Head of caudate nucleus (tissue), 42 donors: ENCODE measurements at regions not wholly inside any gene's neighbourhood (a gene's known extent, or its start where the extent isn't known, plus 50 kb on each side); places are given as distances from the start of the nearest gene placed in this dataset.

Source experiments
- DNase-seq, 42 donors: peaks; one replicate each; pipeline versions ENCODE4 v3.0.0 to v3.0.0-alpha.2; 2020 to 2021; ENCODE audit warnings: mixed read lengths in 7 of 42
- intact Hi-C: fragments of 100-400 bp; cut with DNase I; formaldehyde crosslinking; loops from one replicate; pipeline ENCODE4 v1.15.0; 2022

DNA sequence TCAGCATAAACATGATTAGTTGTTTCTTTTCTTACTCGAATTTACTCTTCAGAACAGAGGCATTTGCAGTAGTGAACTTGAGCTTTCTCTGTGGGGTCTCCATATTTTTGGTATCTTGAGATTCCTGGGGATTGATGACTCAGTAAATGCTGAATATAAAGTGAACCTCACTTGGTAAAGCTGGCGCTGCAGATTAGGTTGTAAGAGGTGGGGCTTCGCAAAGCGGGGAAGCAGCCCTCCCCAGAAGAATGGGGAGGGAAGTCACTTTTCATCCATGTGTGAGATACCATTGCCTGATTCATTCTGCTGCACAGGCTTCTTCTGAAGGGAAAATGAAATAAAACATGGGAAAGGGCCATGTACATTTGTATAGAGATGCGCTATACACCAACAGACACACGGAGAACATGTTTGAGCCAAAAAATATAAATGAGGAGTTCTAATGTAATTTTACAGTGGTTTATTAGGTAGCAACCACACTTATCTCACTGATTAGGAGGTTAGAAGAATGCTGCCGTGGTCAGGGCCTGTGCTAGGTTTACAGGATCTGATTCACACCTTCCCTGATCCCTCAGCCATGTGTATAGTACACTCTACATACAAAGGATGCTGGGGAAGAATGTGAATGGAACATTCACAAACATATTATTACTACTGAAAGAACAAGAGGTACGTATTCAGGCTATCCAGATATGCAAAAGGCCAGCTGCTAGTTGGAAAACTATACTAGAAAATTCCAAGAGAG, 63.5 kb downstream of the DNTTIP2 start:
- intact Hi-C loops: loop anchor here (10.0 kb wide), 1 partner anchor 381 kb away; no protein-coding TSS in a partner anchor
- DNase-seq: peak in 19 of 42 donors; percentile 9 to 59 (median 20)

DNA sequence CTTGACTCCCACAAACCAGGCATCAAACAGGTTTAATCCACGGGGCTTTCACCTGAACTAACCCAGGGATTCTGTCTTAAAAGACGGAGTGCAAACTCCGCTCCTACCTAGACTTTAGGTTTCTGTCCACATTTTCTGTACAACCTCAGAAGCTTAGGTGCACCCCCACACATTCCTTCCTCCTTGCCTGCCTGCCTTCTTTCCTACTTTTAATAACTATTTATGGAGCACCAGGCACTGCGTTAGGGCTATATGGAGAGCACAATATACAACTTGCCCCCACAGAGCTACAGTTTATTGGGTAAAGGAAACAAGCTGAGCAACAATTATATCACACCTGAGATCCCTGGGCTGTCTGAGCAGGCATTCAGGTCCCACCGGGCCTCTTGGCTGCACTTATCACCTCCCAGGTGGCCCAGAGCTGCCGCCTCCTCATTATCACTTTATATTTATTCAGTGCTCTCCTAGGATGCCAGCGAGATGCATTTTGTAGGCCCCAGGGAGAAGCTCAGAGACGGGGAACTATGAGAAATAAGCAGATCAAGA, 64.1 kb downstream of the DNTTIP2 start:
- DNase-seq: peak in 2 of 42 donors; percentile 10 to 20
- intact Hi-C loops: loop anchor here (10.0 kb wide), 1 partner anchor 380 kb away; no protein-coding TSS in a partner anchor

DNA sequence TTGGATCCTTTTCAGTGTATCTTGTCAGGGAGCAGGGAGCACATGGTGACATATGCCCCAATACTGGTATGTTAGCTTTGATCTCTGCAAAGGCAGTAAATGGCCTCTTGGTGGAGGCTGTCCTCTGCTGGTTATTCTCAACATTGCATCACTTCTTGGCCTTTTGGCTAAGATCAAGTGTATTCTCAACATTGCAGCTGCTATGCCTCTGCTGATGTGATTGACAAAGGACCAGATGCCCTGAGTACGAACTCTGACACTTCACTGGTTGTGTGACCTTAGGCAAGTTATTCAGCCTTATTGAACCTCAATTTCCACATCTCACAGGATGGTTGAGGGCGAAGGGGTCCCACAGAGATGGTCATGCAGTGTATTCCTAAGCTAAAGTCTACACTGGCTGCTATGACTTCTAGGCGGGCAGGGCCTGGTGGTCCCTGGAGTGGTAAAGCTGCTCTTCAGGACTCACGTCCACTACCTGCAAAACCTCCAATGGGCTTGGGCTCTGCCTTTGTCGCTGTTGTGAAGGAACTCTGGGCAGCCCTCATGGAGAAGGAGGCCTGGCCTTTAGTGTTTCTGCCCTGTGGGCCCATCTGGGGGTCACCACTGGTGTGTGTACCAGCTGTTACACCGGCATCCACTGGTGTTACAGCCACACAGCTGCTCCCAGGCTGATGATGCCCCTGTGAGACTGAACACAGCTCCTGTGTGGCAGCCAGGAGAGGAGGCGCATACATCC, 64.8 kb downstream of the DNTTIP2 start:
- intact Hi-C loops: loop anchor here (10.0 kb wide), 1 partner anchor 379 kb away; no protein-coding TSS in a partner anchor
- peak in 39 of 42 donors; percentile 18 to 84 (median 62) for DNase-seq

DNA sequence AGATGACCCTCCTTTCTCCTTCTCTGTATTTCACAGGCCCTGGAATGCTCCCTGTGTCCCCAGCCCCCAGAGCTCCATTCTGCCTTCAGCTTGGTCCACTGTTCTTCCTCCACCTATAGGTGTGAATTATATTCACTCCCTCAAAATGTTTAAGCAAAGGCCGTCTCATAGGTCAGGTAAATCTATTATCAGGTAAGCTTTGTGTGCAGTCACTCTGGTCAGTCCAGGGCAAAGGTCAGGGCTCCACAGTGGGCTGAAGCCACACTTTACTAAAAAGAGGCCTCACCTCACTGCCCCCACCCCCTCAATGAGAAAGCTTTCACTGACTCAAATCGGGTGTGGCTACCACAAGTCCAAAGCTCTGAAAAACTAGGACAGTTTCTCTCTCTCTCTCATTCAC, 65.9 kb downstream of the DNTTIP2 start:
- DNase-seq: no peak
- intact Hi-C loops: loop anchor here (2.0 to 10.0 kb wide), 2 partner anchors 184 to 378 kb away; no protein-coding TSS in a partner anchor

DNA sequence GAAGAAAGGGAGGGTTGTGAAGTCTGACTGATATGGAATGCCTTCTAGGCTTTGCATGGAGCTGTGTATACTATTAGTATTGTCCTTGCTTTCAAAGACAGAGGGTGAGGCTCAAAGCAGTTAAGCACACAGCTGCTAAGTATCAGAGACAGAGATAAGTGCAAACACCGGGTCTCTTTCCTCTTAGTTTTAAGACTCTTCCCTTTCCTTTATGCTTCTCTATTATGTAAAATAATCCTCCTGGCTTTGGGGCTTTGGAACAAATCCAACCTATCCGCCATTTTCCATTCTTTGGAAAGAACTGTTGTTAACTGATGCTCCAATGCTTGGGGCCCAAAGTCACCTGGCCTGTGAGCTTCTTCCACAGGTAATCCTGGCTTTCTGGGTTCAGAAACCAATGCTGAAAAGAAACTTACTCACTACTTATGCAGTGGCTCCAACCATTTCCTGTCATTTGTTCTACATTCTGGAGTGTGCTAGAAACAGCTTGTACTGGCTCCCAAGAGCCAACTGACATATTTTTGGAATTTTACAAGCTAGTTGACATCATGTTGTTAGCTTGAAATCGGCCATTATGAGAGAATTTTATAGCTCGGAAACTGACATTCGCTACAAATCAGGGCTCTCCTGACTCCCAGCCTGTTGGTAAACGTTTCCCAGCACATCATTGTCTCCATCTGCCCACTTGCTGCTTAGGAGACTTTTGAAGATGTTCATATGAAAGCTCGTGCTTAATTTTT, 67.5 kb downstream of the DNTTIP2 start:
- intact Hi-C loops: loop anchor here (2.0 to 10.0 kb wide), 2 partner anchors 183 to 377 kb away; no protein-coding TSS in a partner anchor
- DNase-seq: no peak

DNA sequence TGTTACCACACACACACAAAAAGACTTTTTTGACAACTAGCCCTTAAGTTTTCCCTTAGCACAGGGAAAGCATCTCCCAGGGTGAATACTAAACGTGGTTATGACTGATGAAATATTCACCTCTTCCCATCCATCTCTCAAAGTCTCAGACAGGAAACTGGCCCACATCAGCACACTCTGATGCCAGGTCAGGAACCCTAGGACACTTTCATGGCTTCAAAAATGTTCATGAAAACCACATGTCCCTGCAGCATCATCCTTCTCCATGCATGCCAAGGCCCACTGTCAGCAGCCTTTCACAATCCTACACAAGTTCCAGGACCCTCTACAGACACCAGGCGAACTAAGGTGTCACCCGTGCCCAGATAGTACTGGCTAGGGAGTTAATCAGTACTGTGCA, 68.7 kb downstream of the DNTTIP2 start:
- intact Hi-C loops: loop anchor here (10.0 kb wide), 1 partner anchor 376 kb away; no protein-coding TSS in a partner anchor
- DNase-seq: no peak

DNA sequence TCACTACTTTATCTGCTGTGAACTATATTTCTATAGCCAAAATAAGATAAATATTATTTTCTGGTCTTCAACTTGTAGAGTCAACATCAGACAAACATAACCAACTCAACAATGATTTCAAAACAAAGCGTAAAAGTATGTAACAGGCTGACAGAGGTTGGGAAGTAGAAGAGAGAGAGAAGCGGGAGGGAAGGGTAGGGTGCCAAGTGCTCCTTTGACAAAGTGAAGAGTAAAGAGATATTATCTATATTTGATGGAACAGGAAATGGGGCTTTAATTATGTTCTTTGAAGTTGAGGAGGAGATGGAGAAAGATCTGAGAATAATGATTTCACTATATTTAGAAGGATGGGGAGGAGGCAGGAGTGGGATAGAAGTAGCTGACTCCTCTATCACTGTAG, 70.1 kb downstream of the DNTTIP2 start:
- intact Hi-C loops: no loop called here
- DNase-seq: no peak

DNA sequence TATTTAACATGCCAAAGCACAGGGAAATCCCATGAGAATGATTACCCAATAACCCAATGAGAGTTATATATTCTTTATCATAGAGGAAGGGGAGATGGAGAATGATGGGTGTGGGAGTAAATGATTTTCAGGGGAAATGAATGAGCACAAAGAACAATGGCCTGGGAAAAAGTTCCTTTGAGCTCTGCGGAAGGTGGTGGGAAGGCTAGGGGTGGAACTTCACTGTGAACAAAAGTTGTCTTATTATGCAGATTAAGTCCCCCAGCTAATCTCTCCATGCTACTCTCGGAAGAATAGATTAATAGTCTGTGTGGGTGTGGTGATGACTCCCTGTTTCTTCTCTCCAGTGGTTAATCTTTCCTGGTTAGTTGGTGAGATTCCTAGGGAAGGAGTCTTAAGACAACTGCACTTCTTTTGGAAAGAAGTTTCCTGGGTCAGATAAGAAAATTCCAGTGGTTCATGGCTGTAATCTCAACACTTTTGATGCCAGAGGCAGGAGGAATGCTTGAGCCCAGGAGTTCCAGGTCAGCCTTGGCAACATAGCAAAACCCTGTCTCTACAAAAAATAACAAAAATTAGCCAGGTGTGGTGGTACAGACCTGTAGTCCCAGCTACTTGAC, 71.6 kb downstream of the DNTTIP2 start:
- DNase-seq: no peak
- intact Hi-C loops: no loop called here

DNA sequence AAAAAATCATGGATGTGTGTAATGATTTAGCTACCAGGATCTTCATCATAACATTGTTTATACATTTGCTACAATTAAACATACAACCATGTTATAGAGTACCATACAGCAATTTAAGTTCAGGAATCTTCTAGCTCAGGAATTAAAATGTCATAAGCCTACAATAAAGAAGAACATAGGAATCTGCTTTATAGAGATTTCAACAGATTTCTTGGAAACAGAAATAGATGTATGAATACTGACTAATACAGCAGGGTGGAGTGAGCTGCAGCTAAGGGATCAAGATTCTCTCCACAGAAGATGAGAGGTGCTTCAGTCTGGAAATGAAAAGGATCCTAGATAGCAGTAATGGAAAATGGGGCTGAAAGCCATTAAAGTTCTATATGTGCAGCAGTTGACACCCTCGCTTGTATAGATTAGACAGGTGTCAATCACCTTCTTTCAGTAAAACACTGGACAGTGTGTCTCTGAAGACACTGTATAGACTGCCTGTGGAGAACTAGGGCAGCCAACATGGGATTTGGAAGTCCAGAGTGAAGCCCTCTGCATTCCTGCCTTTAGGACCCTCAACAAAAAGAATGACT, 73.9 kb downstream of the DNTTIP2 start:
- no peak for DNase-seq
- intact Hi-C loops: no loop called here

DNA sequence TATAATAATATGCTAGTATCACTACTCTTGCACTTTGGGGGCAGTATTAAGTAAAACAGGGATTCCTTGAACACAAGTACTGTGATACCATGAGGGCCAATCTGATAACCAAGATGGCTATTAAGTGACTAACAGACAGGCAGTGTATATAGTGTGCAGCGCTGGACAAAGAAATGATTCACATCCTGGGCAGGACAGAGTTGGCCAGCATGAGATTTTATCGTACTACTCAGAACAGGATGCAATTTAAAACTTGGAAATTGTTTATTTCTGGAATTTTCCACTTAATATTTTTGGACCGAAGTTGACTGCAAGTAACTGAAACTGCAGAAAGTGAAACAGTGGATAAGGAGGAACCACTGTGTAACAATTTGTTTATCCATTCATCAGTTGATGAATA, 74.6 kb downstream of the DNTTIP2 start:
- intact Hi-C loops: no loop called here
- DNase-seq: no peak

DNA sequence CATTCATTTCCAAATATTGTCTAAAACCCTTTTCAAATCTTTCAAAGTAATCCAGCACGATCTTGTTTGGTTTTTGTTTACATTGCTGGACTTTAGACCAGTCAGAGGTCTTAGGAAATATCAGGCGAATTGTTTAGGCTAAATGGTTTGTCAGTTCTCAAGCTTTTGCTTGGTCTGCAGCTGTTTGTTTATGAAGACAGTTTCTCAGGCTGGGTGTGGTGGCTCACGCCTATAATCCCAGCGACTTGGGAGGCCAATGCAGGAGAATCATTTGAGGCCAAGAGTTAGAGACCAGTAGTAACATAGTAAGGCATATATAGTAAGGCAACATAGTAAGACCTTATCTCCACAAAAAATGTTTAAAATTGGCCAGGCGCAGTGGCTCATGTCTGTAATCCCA, 77.5 kb downstream of the DNTTIP2 start:
- DNase-seq: no peak
- intact Hi-C loops: no loop called here

DNA sequence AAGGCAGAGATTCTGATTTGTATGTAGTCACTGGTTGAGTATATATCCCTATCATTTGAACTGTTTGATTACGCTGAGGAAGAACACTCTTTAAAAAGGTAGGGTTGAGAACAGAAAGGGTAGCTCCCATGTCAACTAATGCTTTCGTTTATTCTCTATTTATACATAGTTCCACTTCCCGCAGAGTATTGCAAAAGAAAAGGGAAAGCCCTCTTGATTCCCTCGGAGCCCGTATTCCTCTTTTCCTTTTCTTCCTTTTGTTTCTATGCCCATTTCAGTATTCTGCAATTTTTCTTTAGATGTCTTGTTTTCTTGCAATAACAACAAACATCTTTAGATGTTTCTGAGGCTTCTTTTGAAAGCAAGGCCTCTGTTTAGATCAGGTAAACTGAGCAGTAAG, 78.2 kb downstream of the DNTTIP2 start:
- intact Hi-C loops: no loop called here

DNA sequence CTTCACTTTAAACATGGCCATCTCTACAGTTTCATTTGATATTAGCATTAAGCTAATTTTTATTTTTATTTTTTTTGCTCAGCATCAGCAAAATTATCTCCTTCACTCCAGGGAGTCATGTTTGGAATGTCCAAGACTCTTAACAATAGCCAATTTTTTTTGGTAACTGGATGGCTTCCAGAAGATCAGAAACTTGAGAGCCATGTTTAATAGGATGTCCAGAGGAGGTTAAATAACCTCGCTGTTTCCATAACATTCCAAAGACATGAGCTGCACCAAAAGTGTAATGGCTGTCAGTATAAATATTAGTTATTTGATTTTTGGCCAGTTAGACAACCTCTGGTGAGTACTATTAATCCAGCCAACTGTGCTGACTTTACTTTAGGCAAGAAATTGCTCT, 80.7 kb downstream of the DNTTIP2 start:
- intact Hi-C loops: no loop called here
- no peak for DNase-seq

More for the DNA sequence above, 78.2 kb downstream of the DNTTIP2 start:
- DNase-seq: no peak

DNA sequence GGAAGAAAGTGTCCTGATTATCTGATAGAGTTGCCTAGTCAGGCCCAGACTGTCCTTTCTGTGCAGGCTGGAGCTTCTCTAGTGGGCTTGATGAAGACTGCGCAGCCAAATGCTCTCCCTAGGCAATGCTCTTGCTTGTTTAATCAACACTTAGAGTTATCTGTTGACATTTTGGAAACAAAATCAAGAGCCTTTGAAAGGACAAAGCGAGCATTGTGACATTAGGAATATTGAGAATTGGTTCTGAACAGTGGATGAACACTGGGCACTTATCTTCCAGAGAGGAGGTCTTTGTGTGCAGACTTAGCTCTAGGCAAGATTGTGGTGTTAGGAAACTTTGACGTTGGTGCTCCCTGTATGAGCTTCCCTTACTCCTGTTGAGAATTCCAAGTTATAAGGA, 94.5 kb downstream of the DNTTIP2 start:
- intact Hi-C loops: no loop called here
- no peak for DNase-seq

DNA sequence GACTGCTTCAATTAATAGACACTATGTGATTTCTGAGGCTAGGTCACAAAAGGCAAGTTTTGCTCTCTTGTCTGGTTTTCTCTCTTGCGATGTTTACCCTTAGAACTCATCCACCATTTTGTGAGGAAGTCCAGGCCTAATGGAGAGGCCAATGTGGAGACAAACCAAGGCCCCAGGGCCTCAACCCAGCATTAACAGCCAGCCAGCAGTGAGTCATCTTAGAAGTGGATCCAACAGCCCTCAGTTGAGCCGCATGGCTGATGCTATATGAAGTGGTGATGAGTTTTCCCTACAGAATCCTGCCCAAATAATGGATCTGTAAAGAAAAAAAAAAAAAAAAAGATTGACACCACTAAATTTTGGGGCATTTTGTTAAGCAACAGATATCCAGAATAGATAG, 95.1 kb downstream of the DNTTIP2 start:
- intact Hi-C loops: no loop called here

DNA sequence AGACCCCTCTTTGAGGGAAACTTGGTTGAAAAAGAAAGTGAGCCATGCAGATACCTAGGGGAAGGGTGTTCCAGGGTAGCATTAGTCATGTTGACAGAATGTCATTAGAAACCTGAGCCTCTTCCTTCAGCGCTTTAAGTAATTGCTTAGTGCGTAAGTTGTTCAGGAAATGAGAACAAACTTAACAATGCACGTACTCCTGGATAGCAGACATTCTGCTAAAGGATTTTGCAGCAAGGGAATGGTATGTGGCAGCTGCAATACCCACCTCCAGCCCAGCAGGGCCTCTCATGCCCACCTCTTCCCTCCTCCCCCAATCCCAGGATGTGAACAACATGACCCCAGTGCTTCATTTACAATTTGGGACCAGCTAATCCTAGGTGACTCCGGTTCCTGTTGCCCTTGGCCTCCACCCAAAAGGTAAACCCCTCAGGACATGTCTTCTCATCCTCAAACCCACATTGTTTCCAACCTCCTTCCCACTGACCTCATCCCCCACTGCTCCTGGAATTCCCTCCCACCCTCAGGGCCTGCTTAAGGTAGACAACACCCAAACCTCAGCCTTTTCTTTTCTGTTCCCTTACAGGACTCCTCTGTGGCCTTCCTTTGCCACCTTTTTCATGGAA, 98.0 kb upstream of the BCAR3 start:
- DNase-seq: no peak
- intact Hi-C loops: no loop called here

More for the DNA sequence above, 95.1 kb downstream of the DNTTIP2 start:
- DNase-seq: no peak

DNA sequence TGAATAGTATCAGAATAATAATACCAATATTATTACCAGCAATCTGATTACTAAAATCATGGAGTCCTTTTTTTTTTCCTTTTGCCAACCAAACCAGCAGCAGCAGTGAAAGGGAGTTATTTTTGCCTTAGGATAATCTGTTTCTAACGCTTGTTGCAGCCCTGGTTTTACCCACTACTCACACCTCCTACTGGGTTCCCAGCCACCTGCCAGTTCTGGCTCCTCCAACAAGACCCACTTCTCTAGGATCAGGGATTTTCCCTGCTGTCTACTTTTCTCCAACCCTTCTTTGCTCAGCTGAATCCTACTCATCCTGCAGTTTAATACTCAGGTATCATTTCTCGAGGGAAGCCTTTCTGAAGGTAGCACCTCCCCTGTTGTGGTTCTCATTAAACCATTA, 96.8 kb upstream of the BCAR3 start:
- intact Hi-C loops: no loop called here
- DNase-seq: no peak

DNA sequence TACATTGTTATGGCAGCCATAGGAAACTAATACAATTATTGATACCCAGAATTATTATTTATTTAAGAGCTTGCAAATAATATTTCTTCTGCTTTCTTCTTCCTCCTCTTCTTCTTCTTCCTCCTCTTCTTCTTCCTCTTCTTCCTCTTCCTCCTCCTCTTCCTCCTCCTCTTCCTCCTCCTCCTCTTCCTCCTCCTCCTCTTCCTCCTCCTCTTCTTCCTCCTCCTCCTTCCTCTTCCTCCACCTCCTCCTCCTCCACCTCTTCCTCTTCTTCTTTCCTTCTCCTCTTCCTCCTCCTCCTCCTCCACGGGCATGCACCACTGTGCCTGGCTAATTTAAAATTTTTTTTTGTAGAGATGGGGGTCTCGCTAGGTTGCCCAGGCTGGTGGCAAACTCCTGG, 95.6 kb upstream of the BCAR3 start:
- intact Hi-C loops: no loop called here

More for the DNA sequence above, 95.6 kb upstream of the BCAR3 start:
- DNase-seq: no peak
